ENCODE measurements at regions not wholly inside any gene's neighbourhood (a gene's known extent, or its start where the extent isn't known, plus 50 kb on each side); places are given as distances from the start of the nearest gene placed in this dataset.

- H3K4me3 ChIP-seq (replicated peaks; ENCODE audit: low read depth, low read length) = no peak overlapping the region
- no peak for DNase-seq (ENCODE audit: extremely low read depth, insufficient read length)
- TF ChIP-seq CTCF (IDR thresholded peaks at IDR 0.05; ENCODE audit: insufficient read depth, low read length, poor library complexity, severe bottlenecking) = no peak
- H3K36me3 ChIP-seq (ENCODE audit: control insufficient read depth, insufficient read depth, low read length) = no peaks in the 10 kb centered on the region
- H3K27me3 ChIP-seq (replicated peaks; ENCODE audit: control insufficient read depth, insufficient read depth, low read length) = no peaks in the 10 kb centered on the region
Observed at GRCh38 chr4:34046580-34046979, 2197.7 kb downstream of the ARAP2 start.

- DNase-seq (ENCODE audit: extremely low read depth, insufficient read length) = no peak
- TF ChIP-seq CTCF (IDR thresholded peaks at IDR 0.05; ENCODE audit: insufficient read depth, low read length, poor library complexity, severe bottlenecking) = no peak
- Histone ChIP-seq H3K4me3 (replicated peaks; ENCODE audit: low read depth, low read length) (no peak overlapping the region), H3K36me3 (ENCODE audit: control insufficient read depth, insufficient read depth, low read length) (no peaks in the 10 kb centered on the region), H3K27me3 (replicated peaks; ENCODE audit: control insufficient read depth, insufficient read depth, low read length) (no peaks in the 10 kb centered on the region)
Observed at GRCh38 chr4:34047363-34047762, 2197.0 kb downstream of the ARAP2 start.

DNA sequence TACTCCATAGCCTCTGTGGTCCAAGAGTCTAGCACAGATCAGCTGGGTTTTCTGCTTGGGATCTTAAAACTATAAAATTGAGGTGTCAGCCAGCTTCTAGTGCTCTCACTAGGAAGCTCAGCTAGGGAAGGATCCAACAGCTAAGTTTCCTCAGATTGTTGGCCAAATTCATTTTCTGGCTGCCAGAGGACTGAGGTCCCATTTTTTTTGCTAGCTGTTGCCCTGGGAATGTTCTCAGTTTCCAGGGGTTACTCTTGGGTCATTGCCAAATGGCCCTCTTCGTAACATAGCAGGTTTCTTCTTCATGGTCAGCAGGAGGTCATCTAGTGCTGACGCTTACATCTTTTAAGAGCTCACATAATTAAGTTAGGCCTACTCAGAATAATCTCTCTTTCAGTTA lies 2178.2 kb downstream of the ARAP2 start:
- TF ChIP-seq CTCF (IDR thresholded peaks at IDR 0.05; ENCODE audit: insufficient read depth, low read length, poor library complexity, severe bottlenecking) = no peak
- no peaks in the 10 kb centered on the region for H3K27me3 ChIP-seq (replicated peaks; ENCODE audit: control insufficient read depth, insufficient read depth, low read length)
- H3K36me3 ChIP-seq (ENCODE audit: control insufficient read depth, insufficient read depth, low read length) = no peaks in the 10 kb centered on the region
- H3K4me3 ChIP-seq (replicated peaks; ENCODE audit: low read depth, low read length) = no peak overlapping the region
- no peak for DNase-seq (ENCODE audit: extremely low read depth, insufficient read length)

DNA sequence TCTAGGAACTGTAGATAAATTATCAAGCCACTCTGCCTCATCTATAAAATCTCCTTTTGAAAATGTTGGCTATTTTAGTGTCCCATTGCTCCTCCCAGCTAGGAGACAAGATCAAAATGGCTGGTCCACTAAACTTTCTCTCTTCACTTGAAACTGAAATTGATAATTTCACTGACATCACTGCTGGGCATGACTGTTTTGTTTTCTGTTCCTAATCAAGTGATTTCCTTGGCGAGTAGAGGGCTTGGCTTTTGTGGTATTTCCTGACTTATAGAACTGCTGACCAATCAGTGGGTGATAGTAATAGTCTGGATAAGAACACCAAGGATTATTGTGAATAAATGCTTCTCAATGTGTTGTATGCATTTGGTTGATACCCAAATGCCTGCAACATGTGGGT lies 2152.9 kb downstream of the ARAP2 start:
- H3K4me3 ChIP-seq (replicated peaks; ENCODE audit: low read depth, low read length) = no peak overlapping the region
- no peak for TF ChIP-seq CTCF (IDR thresholded peaks at IDR 0.05; ENCODE audit: insufficient read depth, low read length, poor library complexity, severe bottlenecking)
- H3K27me3 ChIP-seq (replicated peaks; ENCODE audit: control insufficient read depth, insufficient read depth, low read length) = no peaks in the 10 kb centered on the region
- no peak for DNase-seq (ENCODE audit: extremely low read depth, insufficient read length)
- H3K36me3 ChIP-seq (ENCODE audit: control insufficient read depth, insufficient read depth, low read length) = no peaks in the 10 kb centered on the region

DNA sequence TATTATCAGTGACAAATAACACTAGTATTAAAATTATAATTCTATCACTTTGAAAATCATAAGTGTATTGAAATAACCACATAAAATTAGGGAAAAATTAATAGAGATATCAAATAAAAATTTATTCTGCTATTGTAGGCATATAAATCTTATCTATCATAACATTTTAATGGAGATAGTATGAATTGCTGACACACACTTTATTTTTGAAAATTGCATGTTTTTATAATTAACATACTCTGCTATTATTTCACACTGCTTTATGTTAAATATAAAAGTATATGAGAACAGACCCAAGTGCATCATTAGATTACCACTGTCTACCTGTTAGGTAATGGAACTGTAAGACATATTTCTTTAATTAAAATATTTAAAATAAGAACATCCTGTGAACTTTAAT lies 2150.2 kb downstream of the ARAP2 start:
- Histone ChIP-seq H3K36me3 (ENCODE audit: control insufficient read depth, insufficient read depth, low read length) (no peaks in the 10 kb centered on the region), H3K27me3 (replicated peaks; ENCODE audit: control insufficient read depth, insufficient read depth, low read length) (no peaks in the 10 kb centered on the region), H3K4me3 (replicated peaks; ENCODE audit: low read depth, low read length) (no peak overlapping the region)
- no peak for TF ChIP-seq CTCF (IDR thresholded peaks at IDR 0.05; ENCODE audit: insufficient read depth, low read length, poor library complexity, severe bottlenecking)
- no peak for DNase-seq (ENCODE audit: extremely low read depth, insufficient read length)

- no peaks in the 10 kb centered on the region for H3K27me3 ChIP-seq (replicated peaks; ENCODE audit: control insufficient read depth, insufficient read depth, low read length)
- no peak overlapping the region for H3K4me3 ChIP-seq (replicated peaks; ENCODE audit: low read depth, low read length)
- TF ChIP-seq CTCF (IDR thresholded peaks at IDR 0.05; ENCODE audit: insufficient read depth, low read length, poor library complexity, severe bottlenecking) = no peak
- no peak for DNase-seq (ENCODE audit: extremely low read depth, insufficient read length)
- H3K36me3 ChIP-seq (ENCODE audit: control insufficient read depth, insufficient read depth, low read length) = no peaks in the 10 kb centered on the region
Observed at GRCh38 chr4:34105311-34105710, 2139.0 kb downstream of the ARAP2 start.
